Breast epithelium (tissue), 4 donors: ENCODE measurements at regions not wholly inside any gene's neighbourhood (a gene's known extent, or its start where the extent isn't known, plus 50 kb on each side); places are given as distances from the start of the nearest gene placed in this dataset.

Experiments
- DNase-seq, 2 donors: peaks; one replicate each; pipeline ENCODE4 v3.0.0-alpha.2; 2019; ENCODE audit warnings: low spot score in 2 of 2
- H3K27ac ChIP-seq, 2 donors: fragments of 200-600 bp; sonication (generic) in 1 of 2; one replicate each; pipeline ENCODE4 v1.5.1; 2016 to 2019; ENCODE audit warnings: mild to moderate bottlenecking in 1 of 2
- H3K27me3 ChIP-seq, 2 donors: fragments of 200-600 bp; sonication (generic) in 1 of 2; one replicate each; pipeline versions ENCODE4 v1.5.1 to v1.6.0; 2017 to 2019; ENCODE audit warnings: control low read depth in 1 of 2, mild to moderate bottlenecking in 1 of 2
- H3K36me3 ChIP-seq: fragments of 200-600 bp; one replicate; pipeline ENCODE4 v1.5.1; 2019
- H3K4me1 ChIP-seq, 2 donors: fragments of 200-600 bp; sonication (generic); one replicate each; pipeline ENCODE4 v1.5.1; 2016 to 2019; ENCODE audit warnings: control low read depth in 1 of 2
- H3K4me3 ChIP-seq, 3 donors: fragments of 200-600 bp; sonication (generic); 1 replicate in 2 of 3; 2 replicates in 1 of 3; pipeline ENCODE4 v1.5.1; 2016 to 2019; ENCODE audit warnings: mild to moderate bottlenecking in 3 of 3, moderate library complexity in 2 of 3
- H3K9me3 ChIP-seq, 2 donors: fragments of 200-600 bp; sonication (generic) in 1 of 2; one replicate each; pipeline ENCODE4 v1.5.1; 2016 to 2019; ENCODE audit warnings: control low read depth in 1 of 2
- POLR2A ChIP-seq: fragments of 450-650 bp; IDR thresholded peaks from one replicate; pipeline ENCODE4 v1.6.1; 2016; ENCODE audit warnings: antibody characterized with exemption, mild to moderate bottlenecking, moderate library complexity
- POLR2AphosphoS5 ChIP-seq, 3 donors: sonication (generic); formaldehyde crosslinking; IDR thresholded peaks; one replicate each; pipeline ENCODE4 v1.6.1; 2017; ENCODE audit warnings: antibody characterized with exemption in 3 of 3
- intact Hi-C: fragments of 100-400 bp; cut with DNase I; formaldehyde crosslinking; loops from one replicate; pipeline ENCODE4 v1.15.1; 2023; ENCODE audit warnings: low total_unique reads
- TF ChIP-seq, protein P1 (sequence below), 3 donors: fragments of 450-650 bp; IDR thresholded peaks; one replicate each; pipeline ENCODE4 v1.5.1; 2016 to 2017; ENCODE audit warnings: antibody characterized with exemption in 3 of 3, mild to moderate bottlenecking in 3 of 3, moderate library complexity in 3 of 3

DNA sequence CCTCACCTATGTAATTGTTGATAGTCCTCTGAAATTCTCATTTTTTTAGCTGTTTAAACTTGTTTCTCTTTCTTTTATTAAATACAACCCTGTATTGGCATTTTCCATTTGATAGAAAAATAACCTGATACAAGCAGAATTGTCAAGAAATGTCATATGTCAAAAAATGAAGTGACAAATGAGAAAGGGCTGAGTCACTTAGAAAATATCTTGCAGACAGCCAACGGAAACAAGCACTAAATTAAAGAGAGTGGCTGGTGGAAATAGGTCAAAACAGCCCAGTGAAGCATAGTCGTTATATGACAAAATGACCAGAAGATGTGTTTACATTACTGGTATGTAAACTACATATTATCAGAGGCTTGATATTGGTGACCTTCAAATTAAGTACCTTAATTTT, 484.4 kb downstream of the PLA2G4A start:
- DNase-seq: no peak
- TF ChIP-seq POLR2A (no peak), POLR2AphosphoS5 (IDR thresholded peaks at IDR 0.05) (no peak)
- TF ChIP-seq, protein P1, sequence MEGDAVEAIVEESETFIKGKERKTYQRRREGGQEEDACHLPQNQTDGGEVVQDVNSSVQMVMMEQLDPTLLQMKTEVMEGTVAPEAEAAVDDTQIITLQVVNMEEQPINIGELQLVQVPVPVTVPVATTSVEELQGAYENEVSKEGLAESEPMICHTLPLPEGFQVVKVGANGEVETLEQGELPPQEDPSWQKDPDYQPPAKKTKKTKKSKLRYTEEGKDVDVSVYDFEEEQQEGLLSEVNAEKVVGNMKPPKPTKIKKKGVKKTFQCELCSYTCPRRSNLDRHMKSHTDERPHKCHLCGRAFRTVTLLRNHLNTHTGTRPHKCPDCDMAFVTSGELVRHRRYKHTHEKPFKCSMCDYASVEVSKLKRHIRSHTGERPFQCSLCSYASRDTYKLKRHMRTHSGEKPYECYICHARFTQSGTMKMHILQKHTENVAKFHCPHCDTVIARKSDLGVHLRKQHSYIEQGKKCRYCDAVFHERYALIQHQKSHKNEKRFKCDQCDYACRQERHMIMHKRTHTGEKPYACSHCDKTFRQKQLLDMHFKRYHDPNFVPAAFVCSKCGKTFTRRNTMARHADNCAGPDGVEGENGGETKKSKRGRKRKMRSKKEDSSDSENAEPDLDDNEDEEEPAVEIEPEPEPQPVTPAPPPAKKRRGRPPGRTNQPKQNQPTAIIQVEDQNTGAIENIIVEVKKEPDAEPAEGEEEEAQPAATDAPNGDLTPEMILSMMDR (IDR thresholded peaks at IDR 0.05): no peak
- intact Hi-C loops: no loop called here

DNA sequence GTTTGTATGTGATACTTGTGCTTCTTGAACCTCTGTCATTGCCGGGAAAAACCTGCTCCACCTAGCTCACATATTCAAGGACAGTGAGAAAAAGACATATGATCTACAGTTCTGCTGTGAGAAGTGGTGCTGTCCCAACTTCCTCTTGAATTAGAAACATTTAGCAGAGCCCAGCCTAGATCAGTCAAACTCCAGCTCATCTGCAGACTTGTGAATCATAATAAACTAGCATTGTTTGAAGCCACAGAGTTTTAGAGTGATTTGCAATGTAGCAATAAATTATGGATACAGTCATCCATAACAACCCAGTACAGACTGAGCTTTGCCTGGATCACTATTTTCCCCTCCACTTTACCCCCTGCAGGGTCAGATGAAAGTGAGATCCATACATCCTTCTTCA, 497.8 kb downstream of the PLA2G4A start:
- no peak overlapping the region for H3K27ac ChIP-seq
- H3K9me3 ChIP-seq: no peaks in the 10 kb centered on the region
- no peaks in the 10 kb centered on the region for H3K27me3 ChIP-seq
- intact Hi-C loops: no loop called here
- no peaks in the 10 kb centered on the region for H3K36me3 ChIP-seq
- no peak overlapping the region for H3K4me3 ChIP-seq
- DNase-seq: no peak
- no peaks in the 10 kb centered on the region for H3K4me1 ChIP-seq
- TF ChIP-seq, protein P1 (IDR thresholded peaks at IDR 0.05): no peak
- TF ChIP-seq POLR2A (no peak), POLR2AphosphoS5 (IDR thresholded peaks at IDR 0.05) (no peak)

More for the DNA sequence above, 484.4 kb downstream of the PLA2G4A start:
- Histone ChIP-seq H3K4me3 (no peak overlapping the region), H3K9me3 (no peaks in the 10 kb centered on the region), H3K27me3 (no peaks in the 10 kb centered on the region), H3K4me1 (no peaks in the 10 kb centered on the region), H3K36me3 (no peaks in the 10 kb centered on the region), H3K27ac (no peak overlapping the region)

DNA sequence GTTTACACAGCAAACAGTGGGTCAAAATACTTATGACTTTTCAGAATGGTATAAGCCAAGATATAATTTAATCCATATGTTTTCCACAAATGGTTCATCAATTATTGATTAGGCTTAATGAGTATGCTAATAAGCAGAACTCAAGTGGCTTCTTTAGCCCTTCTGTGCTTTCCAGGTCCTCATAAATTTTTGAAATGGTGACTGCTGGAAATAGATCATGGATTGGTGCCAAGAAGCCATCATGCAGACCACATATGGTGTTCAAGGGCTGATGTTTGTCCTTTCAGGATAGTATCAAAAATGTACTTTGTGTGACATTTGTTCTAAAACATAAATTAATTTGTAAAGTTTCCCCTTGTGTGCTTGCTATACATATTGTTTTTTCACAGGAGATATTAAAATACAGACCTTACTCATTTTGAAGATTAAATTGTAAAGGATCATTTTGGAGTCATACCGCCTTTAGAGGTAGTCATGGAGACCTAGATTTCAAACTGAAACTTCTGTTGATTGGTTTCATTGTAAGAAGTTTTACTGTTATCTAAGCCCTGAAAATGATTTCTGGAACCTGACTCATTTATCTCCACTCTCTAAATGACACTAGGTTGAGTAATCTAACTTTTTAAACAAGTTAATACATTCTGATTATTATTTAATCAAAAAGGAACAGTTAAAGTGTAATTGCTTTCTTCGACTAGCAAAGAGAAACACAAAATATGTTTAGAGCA, 507.9 kb downstream of the PLA2G4A start:
- Histone ChIP-seq H3K27me3 (no peaks in the 10 kb centered on the region), H3K4me1 (no peaks in the 10 kb centered on the region), H3K27ac (no peak overlapping the region), H3K36me3 (no peaks in the 10 kb centered on the region), H3K4me3 (no peak overlapping the region), H3K9me3 (no peaks in the 10 kb centered on the region)
- intact Hi-C loops: no loop called here
- DNase-seq: no peak
- TF ChIP-seq POLR2AphosphoS5 (IDR thresholded peaks at IDR 0.05) (no peak), POLR2A (no peak)
- TF ChIP-seq, protein P1 (IDR thresholded peaks at IDR 0.05): no peak

DNA sequence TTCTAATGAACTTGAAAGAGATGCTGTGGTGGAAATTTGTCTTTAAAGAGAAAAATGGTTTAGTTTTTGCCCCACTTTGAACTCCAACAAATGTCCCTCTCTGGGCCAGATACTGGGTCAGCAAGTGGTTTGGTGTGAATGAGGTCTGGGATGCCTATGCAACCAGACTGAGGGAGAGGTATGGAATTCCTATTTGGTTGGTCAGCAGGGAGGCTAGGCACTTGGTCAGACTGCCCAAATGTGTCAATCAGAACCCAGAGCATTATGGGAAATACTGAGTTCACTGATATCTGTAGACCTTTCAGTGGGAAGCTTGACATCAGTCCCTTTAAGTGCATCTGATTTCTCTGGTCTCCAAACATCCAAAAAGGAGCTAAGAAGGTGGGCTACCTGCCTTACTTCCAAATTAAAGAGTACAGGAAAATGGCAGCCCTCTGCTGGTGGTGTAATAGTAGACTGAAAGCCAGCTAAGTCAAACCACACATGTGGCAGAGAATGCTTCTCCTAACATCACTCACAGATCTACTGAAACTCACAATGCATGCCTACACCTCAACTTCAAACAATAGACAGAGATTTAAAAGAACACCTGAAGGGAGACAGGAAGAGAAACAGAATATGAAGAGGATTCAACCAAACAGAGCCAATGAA, 510.1 kb downstream of the PLA2G4A start:
- DNase-seq: no peak
- Histone ChIP-seq H3K4me3 (no peak overlapping the region), H3K9me3 (no peaks in the 10 kb centered on the region), H3K4me1 (no peaks in the 10 kb centered on the region), H3K36me3 (no peaks in the 10 kb centered on the region), H3K27ac (no peak overlapping the region), H3K27me3 (no peaks in the 10 kb centered on the region)
- intact Hi-C loops: no loop called here
- TF ChIP-seq POLR2A (no peak), POLR2AphosphoS5 (IDR thresholded peaks at IDR 0.05) (no peak)
- TF ChIP-seq, protein P1 (IDR thresholded peaks at IDR 0.05): no peak

DNA sequence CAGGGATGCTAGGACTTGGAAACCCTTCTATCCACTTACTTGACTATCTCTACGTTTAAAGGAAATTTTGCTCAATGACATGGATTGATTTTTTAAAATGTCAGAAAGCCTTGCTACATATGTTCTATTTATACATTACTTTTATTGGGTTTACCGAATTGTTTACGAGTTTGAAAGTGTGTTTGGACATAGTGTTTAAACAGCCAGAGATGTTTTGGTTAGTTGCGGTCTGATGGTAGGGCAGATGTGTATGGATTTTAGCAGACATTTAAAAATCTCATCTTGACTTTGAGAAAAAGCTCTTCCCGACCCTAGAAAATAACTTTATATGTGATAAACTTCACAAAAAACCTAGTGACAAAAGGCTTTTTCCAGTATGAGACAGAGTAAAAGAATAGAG, 513.7 kb downstream of the PLA2G4A start:
- TF ChIP-seq, protein P1 (IDR thresholded peaks at IDR 0.05): no peak
- no peak for TF ChIP-seq POLR2A
- intact Hi-C loops: no loop called here
- no peak overlapping the region for H3K4me3 ChIP-seq

More for the DNA sequence above, 513.7 kb downstream of the PLA2G4A start:
- no peaks in the 10 kb centered on the region for H3K4me1 ChIP-seq
- H3K9me3 ChIP-seq: no peaks in the 10 kb centered on the region
- no peaks in the 10 kb centered on the region for H3K36me3 ChIP-seq
- H3K27ac ChIP-seq: no peak overlapping the region
- no peak for DNase-seq
- H3K27me3 ChIP-seq: no peaks in the 10 kb centered on the region
